ENCODE measurements at regions not wholly inside any gene's neighbourhood (a gene's known extent, or its start where the extent isn't known, plus 50 kb on each side); places are given as distances from the start of the nearest gene placed in this dataset.

GRCh38 chr1:38787041-38787440 is 72.5 kb downstream of the RRAGC start:
- TF ChIP-seq CTCF (IDR thresholded peaks at IDR 0.05) (no peak), POLR2A (IDR thresholded peaks at IDR 0.05; ENCODE audit: low read depth) (no peak), POLR2AphosphoS5 (IDR thresholded peaks at IDR 0.05) (no peak)
